DMS114 treated with DMSO at 0.1 percent for 48 hours (cell line): ENCODE measurements at regions not wholly inside any gene's neighbourhood (a gene's known extent, or its start where the extent isn't known, plus 50 kb on each side); places are given as distances from the start of the nearest gene placed in this dataset.
"Not testable (repeated sequence)": the region's sequence is repeated elsewhere in the genome, so short reads cannot be mapped to it uniquely, and the experiment has no call there.

ENCODE experiments used
- DNase-seq: peaks from one replicate; lab custom pipeline; 2025; ENCODE audit not compliant: unreplicated experiment; lab: John Stamatoyannopoulos, UW

GRCh38 chr15:24477107-24478025 lies 198.2 kb upstream of the NPAP1 start:
- not testable (repeated sequence) for DNase-seq

GRCh38 chr15:24485885-24486567 lies 189.5 kb upstream of the NPAP1 start:
- DNase-seq = not testable (repeated sequence)

DNA sequence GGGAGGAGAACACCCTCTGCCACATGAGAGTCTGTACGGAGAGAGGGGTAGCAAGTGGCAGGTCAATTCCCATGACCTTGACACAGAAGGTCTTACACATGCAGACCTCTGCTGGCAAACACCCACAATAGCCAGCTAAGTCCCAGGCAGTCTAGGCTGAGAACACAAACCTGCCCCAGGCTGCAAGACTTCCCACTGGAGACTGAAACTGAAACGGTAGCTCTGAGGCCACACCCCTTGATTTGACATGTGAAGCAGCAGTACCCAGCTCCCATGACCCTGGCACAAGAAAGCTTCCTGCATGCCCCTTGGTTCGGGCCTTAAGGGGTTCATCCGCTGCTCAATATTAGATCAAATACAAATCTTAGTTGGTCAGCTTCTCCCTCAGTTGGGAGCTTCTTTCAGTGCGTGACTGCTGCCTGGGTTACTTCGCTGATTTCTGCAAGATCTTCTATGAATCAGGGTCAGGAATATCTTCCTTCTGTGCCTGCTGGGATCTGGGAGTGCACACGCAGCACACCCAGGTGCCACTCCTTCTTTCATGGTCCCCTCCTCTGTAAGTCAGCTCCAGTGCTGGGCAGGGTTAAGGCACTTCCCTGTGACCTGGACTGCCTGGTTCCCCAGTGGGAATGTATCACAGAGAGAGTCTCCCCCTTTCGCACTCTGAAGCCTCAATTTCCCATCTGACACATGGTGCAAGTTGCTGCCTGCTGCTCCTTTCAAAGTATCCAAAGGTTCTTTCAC lies 187.2 kb upstream of the NPAP1 start:
- not testable (repeated sequence) for DNase-seq

GRCh38 chr15:24505216-24505615 lies 170.4 kb upstream of the NPAP1 start:
- not testable (repeated sequence) for DNase-seq

DNA sequence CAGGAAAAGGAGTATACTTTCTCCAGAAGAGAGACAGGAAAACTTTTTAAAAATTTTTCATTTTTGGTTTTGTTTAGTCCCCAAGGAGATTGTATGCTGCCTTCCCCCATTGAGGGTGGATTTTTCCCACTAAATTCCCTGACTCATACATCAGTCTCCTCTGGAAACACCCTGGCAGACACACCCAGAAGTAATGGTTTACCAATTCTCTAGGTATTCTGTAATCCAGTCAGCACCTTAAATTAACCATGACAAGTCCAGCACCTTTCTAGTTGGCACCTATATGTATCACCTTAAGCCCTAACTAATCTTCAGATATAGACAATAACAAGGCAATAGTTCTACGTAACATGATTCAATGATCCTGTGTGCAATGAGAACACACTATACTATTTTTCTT lies 165.9 kb upstream of the NPAP1 start:
- not testable (repeated sequence) for DNase-seq

DNA sequence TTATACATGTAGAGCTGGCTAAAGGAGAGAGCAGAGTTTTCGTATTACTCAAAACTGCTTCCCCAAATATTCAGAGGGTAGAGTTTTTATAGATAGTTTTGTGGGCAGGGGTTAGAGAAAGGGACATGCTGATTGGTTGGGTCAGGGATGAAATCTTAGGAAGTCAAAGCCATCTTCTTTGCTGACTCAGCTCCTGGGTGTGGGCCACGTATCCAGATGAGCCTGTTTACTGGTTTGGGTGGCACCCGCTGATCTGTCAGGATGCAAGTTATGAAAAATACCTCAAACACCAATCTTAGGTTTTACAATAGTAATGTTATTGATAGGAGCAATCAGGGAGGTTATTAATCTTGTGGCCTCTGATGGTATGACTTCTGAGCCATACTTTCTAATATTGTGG lies 164.0 kb upstream of the NPAP1 start:
- DNase-seq = not testable (repeated sequence)

- not testable (repeated sequence) for DNase-seq
Measured at GRCh38 chr15:24518772-24519171, 156.8 kb upstream of the NPAP1 start.

GRCh38 chr15:24531235-24531634 lies 144.3 kb upstream of the NPAP1 start:
- not testable (repeated sequence) for DNase-seq

GRCh38 chr15:24534032-24534431 lies 141.5 kb upstream of the NPAP1 start:
- not testable (repeated sequence) for DNase-seq

DNA sequence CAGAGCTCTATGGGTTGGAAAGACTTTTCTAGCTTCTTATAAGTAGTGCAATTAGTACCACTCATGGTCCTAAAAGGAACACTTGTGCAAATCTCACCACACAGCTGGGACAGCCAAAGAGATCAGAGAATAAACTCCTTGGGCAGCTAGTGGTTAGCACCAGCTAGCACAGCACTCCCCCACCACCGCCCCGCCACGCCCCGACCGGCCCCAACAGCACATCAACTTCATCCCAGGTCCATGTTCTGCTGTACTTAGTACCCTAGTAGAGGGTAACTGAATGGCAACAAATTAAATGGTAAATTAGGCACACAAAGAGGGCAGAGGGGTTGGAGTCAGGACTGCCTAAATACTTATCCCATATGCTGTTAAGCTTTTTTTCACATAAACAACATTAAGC lies 118.3 kb upstream of the NPAP1 start:
- not testable (repeated sequence) for DNase-seq

GRCh38 chr15:24607636-24608035 lies 67.9 kb upstream of the NPAP1 start:
- DNase-seq = no peak

GRCh38 chr15:24617646-24618045 lies 57.9 kb upstream of the NPAP1 start:
- DNase-seq = no peak

GRCh38 chr15:24621630-24622215 lies 53.9 kb upstream of the NPAP1 start:
- no peak for DNase-seq
